ENCODE measurements at regions not wholly inside any gene's neighbourhood (a gene's known extent, or its start where the extent isn't known, plus 50 kb on each side); places are given as distances from the start of the nearest gene placed in this dataset.

GRCh38 chr2:150267651-150268415 lies 219.6 kb downstream of the RND3 start:
- H2AFZ ChIP-seq (ENCODE audit: low read depth, low read length, poor library complexity, severe bottlenecking): no peak overlapping the region
- no peak overlapping the region for H3K9ac ChIP-seq (ENCODE audit: low read length)
- no peak overlapping the region for H3K27ac ChIP-seq (ENCODE audit: low read depth, low read length)
- BruUV-seq (replicated peaks): no TSS peak
- ChIA-PET CTCF (no interaction called here), RAD21 (ENCODE audit: low non-redundant PET in 1 of 2, low total read pairs in 2 of 2, uncharacterized antibody in 2 of 2, unreplicated experiment in 2 of 2) (no interaction called here), POLR2A (no interaction called here)
- ATAC-seq: no peak
- no peaks in the 10 kb centered on the region for H3K27me3 ChIP-seq (ENCODE audit: insufficient read depth, low read length)
- no peaks in the 10 kb centered on the region for H3K4me1 ChIP-seq (ENCODE audit: control insufficient read depth in 1 of 2, insufficient read depth in 2 of 2, low read length in 2 of 2)
- H3K36me3 ChIP-seq (ENCODE audit: control insufficient read depth in 1 of 2, insufficient read depth in 2 of 2, low read length in 2 of 2): no peaks in the 10 kb centered on the region
- no peak for TF ChIP-seq JUND (IDR thresholded peaks at IDR 0.05)
- no peak for TF ChIP-seq MAX (IDR thresholded peaks at IDR 0.05)
- TF ChIP-seq POLR2A (IDR thresholded peaks at IDR 0.05; ENCODE audit: borderline replicate concordance, extremely low read depth, insufficient read depth, insufficient read length): no peak
- no peak for TF ChIP-seq YY1 (IDR thresholded peaks at IDR 0.05; ENCODE audit: extremely low read depth, insufficient replicate concordance, low read depth, low read length)
- TF ChIP-seq SRF (IDR thresholded peaks at IDR 0.05; ENCODE audit: low read depth): no peak
- TF ChIP-seq ELF1 (IDR thresholded peaks at IDR 0.05; ENCODE audit: borderline replicate concordance, low read depth): no peak
- no peak for TF ChIP-seq RAD21 (IDR thresholded peaks at IDR 0.05; ENCODE audit: low read depth)
- TF ChIP-seq FOSL1 (IDR thresholded peaks at IDR 0.05; ENCODE audit: low read depth): no peak
- no peak for TF ChIP-seq ZNF274 (IDR thresholded peaks at IDR 0.05; ENCODE audit: low read depth, low read length)
- TF ChIP-seq EZH2 (IDR thresholded peaks at IDR 0.05): no peak
- TF ChIP-seq SP1 (IDR thresholded peaks at IDR 0.05; ENCODE audit: low read depth): no peak
- intact Hi-C loops (cut with micrococcal nuclease): no loop called here
- DNase-seq (ENCODE audit: low read depth, low spot score): no peak
- no peaks in the 10 kb centered on the region for H3K9me3 ChIP-seq (ENCODE audit: control insufficient read depth in 1 of 2, insufficient read depth in 1 of 2, low read depth in 1 of 2, low read length in 2 of 2)
- no peaks in the 10 kb centered on the region for H3K9me2 ChIP-seq (ENCODE audit: insufficient read depth)
- no peaks in the 10 kb centered on the region for H3K79me2 ChIP-seq (ENCODE audit: insufficient read depth, low read length)
- H4K20me1 ChIP-seq (ENCODE audit: insufficient read depth): no peaks in the 10 kb centered on the region
- no peak overlapping the region for H3K4me2 ChIP-seq (ENCODE audit: low read length)
- H3K4me3 ChIP-seq (replicated peaks in 1 of 2; ENCODE audit: low read depth in 1 of 2, low read length in 2 of 2): no peak overlapping the region

- H3K9me2 ChIP-seq (ENCODE audit: insufficient read depth): no peaks in the 10 kb centered on the region
- H3K79me2 ChIP-seq (ENCODE audit: insufficient read depth, low read length): no peaks in the 10 kb centered on the region
- no peak overlapping the region for H2AFZ ChIP-seq (ENCODE audit: low read depth, low read length, poor library complexity, severe bottlenecking)
- DNase-seq (ENCODE audit: low read depth, low spot score) (no peak), ATAC-seq (no peak)
- POLR2A ChIA-PET: no interaction called here
- no peaks in the 10 kb centered on the region for H4K20me1 ChIP-seq (ENCODE audit: insufficient read depth)
- no peaks in the 10 kb centered on the region for H3K9me3 ChIP-seq (ENCODE audit: control insufficient read depth in 1 of 2, insufficient read depth in 1 of 2, low read depth in 1 of 2, low read length in 2 of 2)
- CTCF ChIA-PET: no interaction called here
- H3K4me1 ChIP-seq (ENCODE audit: control insufficient read depth in 1 of 2, insufficient read depth in 2 of 2, low read length in 2 of 2): no peaks in the 10 kb centered on the region
- no peaks in the 10 kb centered on the region for H3K36me3 ChIP-seq (ENCODE audit: control insufficient read depth in 1 of 2, insufficient read depth in 2 of 2, low read length in 2 of 2)
- no peak overlapping the region for H3K27ac ChIP-seq (ENCODE audit: low read depth, low read length)
- intact Hi-C loops (cut with micrococcal nuclease): no loop called here
- RAD21 ChIA-PET (ENCODE audit: low non-redundant PET in 1 of 2, low total read pairs in 2 of 2, uncharacterized antibody in 2 of 2, unreplicated experiment in 2 of 2): no interaction called here
- BruUV-seq (replicated peaks): no TSS peak
- H3K4me3 ChIP-seq (replicated peaks in 1 of 2; ENCODE audit: low read depth in 1 of 2, low read length in 2 of 2): no peak overlapping the region
- no peak overlapping the region for H3K4me2 ChIP-seq (ENCODE audit: low read length)
- no peak overlapping the region for H3K9ac ChIP-seq (ENCODE audit: low read length)
- no peaks in the 10 kb centered on the region for H3K27me3 ChIP-seq (ENCODE audit: insufficient read depth, low read length)
- TF ChIP-seq ELF1 (IDR thresholded peaks at IDR 0.05; ENCODE audit: borderline replicate concordance, low read depth) (no peak), ZFX (IDR thresholded peaks at IDR 0.05) (no peak), POLR2A (IDR thresholded peaks at IDR 0.05; ENCODE audit: borderline replicate concordance, extremely low read depth, insufficient read depth, insufficient read length) (no peak), ZNF274 (IDR thresholded peaks at IDR 0.05; ENCODE audit: low read depth, low read length) (no peak), EGR1 (IDR thresholded peaks at IDR 0.05; ENCODE audit: low read depth) (no peak), YY1 (IDR thresholded peaks at IDR 0.05; ENCODE audit: extremely low read depth, insufficient replicate concordance, low read depth, low read length) (no peak), ZBTB33 (IDR thresholded peaks at IDR 0.05; ENCODE audit: extremely low read depth, insufficient replicate concordance, low read length) (no peak), EZH2 (IDR thresholded peaks at IDR 0.05) (no peak), CBX3 (IDR thresholded peaks at IDR 0.05; ENCODE audit: low read depth) (no peak), EZH2phosphoT487 (IDR thresholded peaks at IDR 0.05; ENCODE audit: borderline replicate concordance) (no peak), SIN3A (IDR thresholded peaks at IDR 0.05; ENCODE audit: low read depth) (no peak), SP1 (IDR thresholded peaks at IDR 0.05; ENCODE audit: low read depth) (no peak), POLR2AphosphoS5 (IDR thresholded peaks at IDR 0.05; ENCODE audit: low read depth, low read length) (no peak)
These were observed 220.5 kb downstream of the RND3 start for GRCh38 chr2:150266931-150267330.
